GM12878 (cell line): ENCODE measurements at regions not wholly inside any gene's neighbourhood (a gene's known extent, or its start where the extent isn't known, plus 50 kb on each side); places are given as distances from the start of the nearest gene placed in this dataset.
"Not testable (repeated sequence)": the region's sequence is repeated elsewhere in the genome, so short reads cannot be mapped to it uniquely, and the experiment has no call there.

Source experiments
- ATAC-seq: fragments of 200-7000 bp; cut with Tn5 transposase; 3 replicates; pipeline ENCODE4 v1.9.1; 2020; ENCODE audit warnings: mild to moderate bottlenecking, moderate library complexity
- BruUV-seq: library from RNA; stranded (reverse); fragments of 400-500 nt; replicated peaks from 2 replicates; lab custom pipeline; 2021; lab: Mats Ljungman, UMichigan
- CTCF ChIA-PET: fragments of 300-600 bp; sonication (Branson Sonifier 250); formaldehyde crosslinking; extraction: SDS; loops from one replicate; lab custom pipeline; 2021; ENCODE audit warnings: inconsistent platforms; lab: Yijun Ruan, JAX
- POLR2A ChIA-PET: fragments of 350-600 bp; formaldehyde crosslinking; extraction: SDS; loops from one replicate; lab custom pipeline; 2021; ENCODE audit warnings: inconsistent platforms; lab: Charles Lee
- RAD21 ChIA-PET: fragments of 300-600 bp; sonication (Branson Sonifier 250); formaldehyde crosslinking; loops from one replicate; lab custom pipeline; 2023; ENCODE audit warnings: antibody characterized with exemption; ENCODE audit not compliant: unreplicated experiment; lab: Charles Lee
- SMC1A ChIA-PET: fragments of 300-600 bp; sonication (Branson Sonifier 250); formaldehyde crosslinking; loops from one replicate; lab custom pipeline; 2023; ENCODE audit not compliant: unreplicated experiment, uncharacterized antibody; lab: Charles Lee
- DNase-seq: peaks from one replicate; pipeline ENCODE4 v3.0.0-alpha.2; 2011; ENCODE audit warnings: low read depth, low spot score
- FAIRE-seq: peaks from 3 replicates; lab custom pipeline; 2011; peaks lifted over from hg19 to GRCh38; lab: Jason Lieb, UNC
- H2AFZ ChIP-seq: 2 replicates; pipeline ENCODE4 v1.6.0; 2011; ENCODE audit warnings: low read depth, low read length, control low read depth; ENCODE audit not compliant: control insufficient read depth
- H3K27ac ChIP-seq: 2 replicates; pipeline ENCODE4 v1.5.1; 2011; ENCODE audit warnings: control low read depth; ENCODE audit not compliant: control insufficient read depth, insufficient read depth
- H3K27me3 ChIP-seq, 2 experiments: replicated peaks in 1 of 2; 2 replicates each; pipeline versions ENCODE4 v1.6.0 to v1.6.1; 2011; ENCODE audit warnings: low read length in 1 of 2; ENCODE audit not compliant: control insufficient read depth in 2 of 2, insufficient read depth in 2 of 2
- H3K36me3 ChIP-seq, 2 experiments: 2 replicates each; pipeline ENCODE4 v1.5.1; 2011; ENCODE audit warnings: low read length in 1 of 2; ENCODE audit not compliant: control insufficient read depth in 2 of 2, insufficient read depth in 2 of 2
- H3K4me1 ChIP-seq: 2 replicates; pipeline ENCODE4 v1.6.1; 2011; ENCODE audit warnings: mild to moderate bottlenecking, low read length, moderate library complexity, mixed read lengths; ENCODE audit not compliant: control insufficient read depth, insufficient read depth
- H3K4me2 ChIP-seq: 2 replicates; pipeline ENCODE4 v1.6.0; 2011; ENCODE audit warnings: control low read depth; ENCODE audit not compliant: control insufficient read depth, insufficient read depth
- H3K4me3 ChIP-seq: fragments of 200-600 bp; sonication (generic); 2 replicates; pipeline ENCODE4 v1.5.1; 2016
- H3K79me2 ChIP-seq: 2 replicates; pipeline ENCODE4 v1.6.0; 2011; ENCODE audit warnings: low read length; ENCODE audit not compliant: control insufficient read depth, insufficient read depth
- H3K9ac ChIP-seq: 2 replicates; pipeline ENCODE4 v1.8.0; 2011; ENCODE audit warnings: low read length, control low read depth, mixed read lengths; ENCODE audit not compliant: control insufficient read depth, insufficient read depth
- H3K9me3 ChIP-seq: replicated peaks from 3 replicates; pipeline ENCODE4 v1.5.1; 2011; ENCODE audit warnings: mild to moderate bottlenecking, low read length; ENCODE audit not compliant: control insufficient read depth, insufficient read depth
- H4K20me1 ChIP-seq: 2 replicates; pipeline ENCODE4 v1.6.0; 2011; ENCODE audit not compliant: control insufficient read depth, insufficient read depth
- CBX5 ChIP-seq: sonication (generic); IDR thresholded peaks from 2 replicates; pipeline ENCODE4 v1.6.1; 2016; ENCODE audit warnings: low read depth, moderate library complexity, mild to moderate bottlenecking, inconsistent platforms
- CHD2 ChIP-seq: IDR thresholded peaks from 2 replicates; pipeline ENCODE4 v1.6.1; 2011; ENCODE audit warnings: low read depth, low read length, improper control_type of control experiment, borderline replicate concordance
- DPF2 ChIP-seq: fragments of 450-650 bp; IDR thresholded peaks from 2 replicates; pipeline ENCODE4 v1.6.1; 2017; ENCODE audit warnings: mild to moderate bottlenecking
- FOXM1 ChIP-seq: IDR thresholded peaks from 2 replicates; pipeline ENCODE4 v1.6.1; 2012; ENCODE audit warnings: low read depth, mild to moderate bottlenecking, inconsistent platforms, low read length, moderate library complexity
- LARP7 ChIP-seq: fragments of 450-650 bp; IDR thresholded peaks from 2 replicates; pipeline ENCODE4 v1.6.1; 2017; ENCODE audit warnings: mild to moderate bottlenecking
- MEF2A ChIP-seq: IDR thresholded peaks from 2 replicates; pipeline ENCODE4 v1.6.1; 2011; ENCODE audit warnings: low read depth, mild to moderate bottlenecking, low read length, moderate library complexity; ENCODE audit not compliant: insufficient read depth
- MTA2 ChIP-seq: fragments of 450-650 bp; IDR thresholded peaks from 2 replicates; pipeline ENCODE4 v1.6.1; 2016; ENCODE audit warnings: low read depth, mild to moderate bottlenecking, moderate library complexity
- NFIC ChIP-seq: IDR thresholded peaks from 2 replicates; pipeline ENCODE4 v1.6.1; 2012; ENCODE audit warnings: low read depth, mild to moderate bottlenecking, inconsistent platforms, low read length, moderate library complexity
- RELA ChIP-seq: fragments of 450-650 bp; IDR thresholded peaks from 2 replicates; pipeline ENCODE4 v1.8.0; 2014; ENCODE audit warnings: borderline replicate concordance; ENCODE audit not compliant: partially characterized antibody
- TCF12 ChIP-seq: IDR thresholded peaks from 2 replicates; pipeline ENCODE4 v1.6.1; 2011; ENCODE audit warnings: low read depth, mild to moderate bottlenecking, low read length
- ZSCAN29 ChIP-seq: fragments of 450-650 bp; IDR thresholded peaks from 2 replicates; pipeline ENCODE4 v1.6.1; 2017; ENCODE audit warnings: mild to moderate bottlenecking, moderate library complexity
- WGBS: methylation state at CpG from one replicate; pipeline ENCODE4 v1.1.6; 2016; ENCODE audit warnings: low lambda C conversion rate; ENCODE audit not compliant: insufficient replicate concordance, insufficient coverage; ENCODE audit errors: missing lambda C conversion rate; 5-methylcytosine and 5-hydroxymethylcytosine counted together
- in situ Hi-C: fragments of 300-500 bp; cut with MboI; formaldehyde crosslinking; loops from 9 replicates; pipeline ENCODE4 v1.14.3; 2018; ENCODE audit warnings: mixed read lengths
- intact Hi-C: fragments of 100-400 bp; cut with micrococcal nuclease; formaldehyde crosslinking; loops from one replicate; pipeline ENCODE4 v1.14.2; 2022; ENCODE audit not compliant: unreplicated experiment
- TF ChIP-seq, protein P1 (sequence below): fragments of 450-650 bp; IDR thresholded peaks from 2 replicates; pipeline ENCODE4 v1.6.1; 2017; ENCODE audit warnings: borderline replicate concordance

- no peaks in the 10 kb centered on the region for H3K36me3 ChIP-seq
- FAIRE-seq: no peak
- RAD21 ChIA-PET: no interaction called here
Measured at GRCh38 chr10:84719687-84720086, 391.3 kb downstream of the CCSER2 start.

DNA sequence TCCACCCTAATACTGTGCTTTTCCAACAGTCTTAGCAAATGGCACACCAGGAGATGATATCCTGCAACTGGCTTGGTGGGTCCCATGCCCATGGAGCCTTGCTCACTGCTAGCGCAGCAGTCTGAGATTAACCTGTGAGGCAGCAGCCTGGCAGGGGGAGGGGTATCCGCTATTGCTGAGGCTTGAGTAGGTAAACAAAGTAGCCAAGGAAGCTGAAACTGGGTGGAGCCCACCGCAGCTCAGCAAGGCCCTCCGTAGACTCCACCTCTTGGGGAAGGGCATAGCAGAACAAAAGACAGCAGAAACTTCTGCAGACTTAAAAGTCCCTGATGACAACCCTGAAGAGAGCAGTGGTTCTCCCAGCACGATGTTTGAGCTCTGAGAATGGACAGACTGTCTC lies 399.0 kb downstream of the CCSER2 start:
- no TSS peak for BruUV-seq
- CTCF ChIA-PET: interaction anchor here (1.0 kb wide), 1 partner anchor 15 kb away, joined by 3 read pairs; no protein-coding TSS in a partner anchor
- RAD21 ChIA-PET: no interaction called here
- 30% methylated on average over 5 of the region's 5 CpGs for WGBS
- Histone ChIP-seq H4K20me1 (no peaks in the 10 kb centered on the region), H3K4me3 (no peak overlapping the region), H3K79me2 (no peaks in the 10 kb centered on the region), H2AFZ (no peak overlapping the region), H3K4me1 (no peaks in the 10 kb centered on the region), H3K9ac (no peak overlapping the region), H3K4me2 (no peak overlapping the region), H3K27ac (no peak overlapping the region), H3K27me3 (no peaks in the 10 kb centered on the region), H3K36me3 (no peaks in the 10 kb centered on the region), H3K9me3 (no peaks in the 10 kb centered on the region)
- intact Hi-C loops: no loop called here
- ATAC-seq (no peak), FAIRE-seq (no peak), DNase-seq (no peak)
- POLR2A ChIA-PET: no interaction called here
- in situ Hi-C loops: no loop called here
- SMC1A ChIA-PET: no interaction called here
- TF ChIP-seq, protein P1, sequence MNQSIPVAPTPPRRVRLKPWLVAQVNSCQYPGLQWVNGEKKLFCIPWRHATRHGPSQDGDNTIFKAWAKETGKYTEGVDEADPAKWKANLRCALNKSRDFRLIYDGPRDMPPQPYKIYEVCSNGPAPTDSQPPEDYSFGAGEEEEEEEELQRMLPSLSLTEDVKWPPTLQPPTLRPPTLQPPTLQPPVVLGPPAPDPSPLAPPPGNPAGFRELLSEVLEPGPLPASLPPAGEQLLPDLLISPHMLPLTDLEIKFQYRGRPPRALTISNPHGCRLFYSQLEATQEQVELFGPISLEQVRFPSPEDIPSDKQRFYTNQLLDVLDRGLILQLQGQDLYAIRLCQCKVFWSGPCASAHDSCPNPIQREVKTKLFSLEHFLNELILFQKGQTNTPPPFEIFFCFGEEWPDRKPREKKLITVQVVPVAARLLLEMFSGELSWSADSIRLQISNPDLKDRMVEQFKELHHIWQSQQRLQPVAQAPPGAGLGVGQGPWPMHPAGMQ: no peak
- TF ChIP-seq TCF12 (no peak), CHD2 (no peak), LARP7 (no peak), DPF2 (no peak)

More at GRCh38 chr10:84719687-84720086, 391.3 kb downstream of the CCSER2 start:
- H3K27ac ChIP-seq: no peak overlapping the region
- DNase-seq (no peak), ATAC-seq (no peak)
- no peaks in the 10 kb centered on the region; a peak in 1 of 4 replicates for H3K27me3 ChIP-seq
- in situ Hi-C loops: loop anchor here (5.0 kb wide), 2 partner anchors 177 to 452 kb away; no protein-coding TSS in a partner anchor
- no peaks in the 10 kb centered on the region for H3K79me2 ChIP-seq
- CTCF ChIA-PET: no interaction called here
- no TSS peak for BruUV-seq
- intact Hi-C loops: loop anchor here (5.0 to 10.0 kb wide), 2 partner anchors 107 to 455 kb away; no protein-coding TSS in a partner anchor
- H3K9me3 ChIP-seq: no peaks in the 10 kb centered on the region
- 0% methylated on average over 1 of the region's 1 CpG for WGBS
- H3K9ac ChIP-seq: no peak overlapping the region
- SMC1A ChIA-PET: interaction anchor here (0.6 kb wide), 1 partner anchor 201 kb away, joined by 3 read pairs; no protein-coding TSS in a partner anchor
- no peaks in the 10 kb centered on the region for H3K4me1 ChIP-seq
- no peak overlapping the region for H3K4me3 ChIP-seq
- H2AFZ ChIP-seq: no peak overlapping the region
- TF ChIP-seq MTA2: no peak
- TF ChIP-seq NFIC: no peak
- no peak for TF ChIP-seq FOXM1
- TF ChIP-seq LARP7: no peak
- no peak for TF ChIP-seq RELA
- no peak for TF ChIP-seq CBX5
- TF ChIP-seq ZSCAN29: no peak
- TF ChIP-seq MEF2A: no peak
- H4K20me1 ChIP-seq: no peaks in the 10 kb centered on the region
- H3K4me2 ChIP-seq: no peak overlapping the region
- POLR2A ChIA-PET: no interaction called here

- CTCF ChIA-PET, H3K4me1 ChIP-seq, H3K36me3 ChIP-seq, in situ Hi-C loops, POLR2A ChIA-PET, H3K27me3 ChIP-seq, H4K20me1 ChIP-seq, H3K9ac ChIP-seq, SMC1A ChIA-PET, RAD21 ChIA-PET, FAIRE-seq, BruUV-seq, intact Hi-C loops, H2AFZ ChIP-seq, DNase-seq, H3K79me2 ChIP-seq, H3K4me3 ChIP-seq, H3K4me2 ChIP-seq, H3K27ac ChIP-seq, ATAC-seq, H3K9me3 ChIP-seq: not testable (repeated sequence)
- 14% methylated on average over 9 of the region's 9 CpGs for WGBS
Measured at GRCh38 chr10:84739126-84739525, 410.7 kb downstream of the CCSER2 start.
